WI38 (cell line): ENCODE measurements at regions not wholly inside any gene's neighbourhood (a gene's known extent, or its start where the extent isn't known, plus 50 kb on each side); places are given as distances from the start of the nearest gene placed in this dataset.

Source experiments
- H3K4me3 ChIP-seq: 2 replicates; pipeline ENCODE4 v1.5.1; 2011; ENCODE audit warnings: low read depth, mild to moderate bottlenecking, control low read depth, low read length
- TF ChIP-seq, protein P1 (sequence below): IDR thresholded peaks from 2 replicates; pipeline ENCODE4 v1.5.1; 2012; ENCODE audit warnings: low read depth, mild to moderate bottlenecking, control low read depth, low read length

DNA sequence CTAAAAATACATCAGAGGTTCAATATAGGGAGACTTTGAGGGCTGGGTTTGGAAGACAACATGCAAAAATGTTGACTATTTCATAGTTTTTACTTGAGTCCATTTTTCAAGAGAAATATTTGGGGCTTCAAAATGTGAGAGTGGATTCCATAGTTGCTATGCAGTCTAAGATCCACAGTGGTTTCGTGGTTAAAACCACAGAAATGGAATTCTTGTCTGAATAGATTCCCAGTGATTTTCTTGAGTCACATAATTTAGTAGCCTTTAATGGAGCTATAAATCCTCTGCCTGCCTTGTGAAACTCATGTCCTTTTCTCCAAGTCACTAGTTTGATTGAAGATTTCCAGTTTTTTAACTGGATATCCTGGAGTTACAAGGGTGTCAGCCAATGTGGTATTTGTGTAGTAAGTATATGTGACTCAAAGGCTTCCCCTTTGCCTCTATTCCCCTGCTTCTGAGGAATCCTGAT, 94.7 kb upstream of the RBMS3 start:
- TF ChIP-seq, protein P1, sequence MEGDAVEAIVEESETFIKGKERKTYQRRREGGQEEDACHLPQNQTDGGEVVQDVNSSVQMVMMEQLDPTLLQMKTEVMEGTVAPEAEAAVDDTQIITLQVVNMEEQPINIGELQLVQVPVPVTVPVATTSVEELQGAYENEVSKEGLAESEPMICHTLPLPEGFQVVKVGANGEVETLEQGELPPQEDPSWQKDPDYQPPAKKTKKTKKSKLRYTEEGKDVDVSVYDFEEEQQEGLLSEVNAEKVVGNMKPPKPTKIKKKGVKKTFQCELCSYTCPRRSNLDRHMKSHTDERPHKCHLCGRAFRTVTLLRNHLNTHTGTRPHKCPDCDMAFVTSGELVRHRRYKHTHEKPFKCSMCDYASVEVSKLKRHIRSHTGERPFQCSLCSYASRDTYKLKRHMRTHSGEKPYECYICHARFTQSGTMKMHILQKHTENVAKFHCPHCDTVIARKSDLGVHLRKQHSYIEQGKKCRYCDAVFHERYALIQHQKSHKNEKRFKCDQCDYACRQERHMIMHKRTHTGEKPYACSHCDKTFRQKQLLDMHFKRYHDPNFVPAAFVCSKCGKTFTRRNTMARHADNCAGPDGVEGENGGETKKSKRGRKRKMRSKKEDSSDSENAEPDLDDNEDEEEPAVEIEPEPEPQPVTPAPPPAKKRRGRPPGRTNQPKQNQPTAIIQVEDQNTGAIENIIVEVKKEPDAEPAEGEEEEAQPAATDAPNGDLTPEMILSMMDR: no peak
- no peak overlapping the region for H3K4me3 ChIP-seq

DNA sequence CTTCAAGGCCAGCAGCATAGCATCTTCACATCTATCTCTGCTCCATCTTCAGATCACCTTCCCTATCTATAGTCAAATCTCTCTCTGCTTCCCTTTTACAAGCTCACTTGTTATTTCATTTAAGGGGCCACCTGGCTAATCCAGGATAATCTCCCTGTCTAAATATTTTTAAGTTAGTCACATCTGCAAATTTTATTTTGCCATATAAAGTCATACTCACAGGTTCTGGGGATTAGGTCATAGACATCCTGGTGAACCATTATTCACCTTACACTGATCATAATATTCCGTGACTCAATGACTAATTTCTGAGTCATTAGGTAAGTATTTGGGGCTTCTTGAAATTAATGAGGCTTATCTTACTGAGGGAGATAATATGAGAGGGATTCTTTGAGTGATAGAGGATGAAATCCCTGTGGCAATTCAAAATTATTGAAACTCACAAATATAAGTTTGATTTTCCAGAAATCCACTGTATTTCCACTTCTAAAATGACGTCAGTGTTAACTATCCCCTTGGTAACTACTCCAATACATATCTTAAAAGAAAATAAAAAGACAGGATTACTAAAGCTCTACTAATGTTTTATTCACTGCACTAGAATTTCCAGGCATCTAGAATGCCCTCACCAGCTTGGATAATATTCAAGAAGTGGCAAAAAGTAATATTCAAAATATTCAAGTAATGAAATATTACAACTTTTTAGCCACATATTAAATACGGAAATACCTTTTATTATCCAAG, 93.7 kb upstream of the RBMS3 start:
- TF ChIP-seq, protein P1: no peak
- no peak overlapping the region for H3K4me3 ChIP-seq

DNA sequence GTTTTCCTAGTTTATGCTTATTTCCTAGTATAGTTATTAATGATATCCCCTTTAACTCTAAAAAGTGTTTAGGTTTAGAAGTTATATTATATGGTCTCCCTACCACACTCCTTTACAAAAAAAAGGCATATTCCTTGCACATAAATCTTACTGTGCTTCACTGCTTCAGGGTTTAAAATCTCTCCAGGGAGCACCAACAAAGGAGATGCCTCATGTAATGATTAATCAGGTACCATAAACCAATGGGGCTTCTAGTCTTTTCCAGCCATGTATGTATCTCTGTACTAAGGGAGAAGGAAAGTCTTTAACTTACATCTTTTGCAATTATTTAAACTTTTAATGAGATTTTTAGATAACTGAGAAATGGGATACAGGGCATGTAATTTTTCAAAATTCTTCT, 91.5 kb upstream of the RBMS3 start:
- TF ChIP-seq, protein P1: no peak
- H3K4me3 ChIP-seq: no peak overlapping the region

DNA sequence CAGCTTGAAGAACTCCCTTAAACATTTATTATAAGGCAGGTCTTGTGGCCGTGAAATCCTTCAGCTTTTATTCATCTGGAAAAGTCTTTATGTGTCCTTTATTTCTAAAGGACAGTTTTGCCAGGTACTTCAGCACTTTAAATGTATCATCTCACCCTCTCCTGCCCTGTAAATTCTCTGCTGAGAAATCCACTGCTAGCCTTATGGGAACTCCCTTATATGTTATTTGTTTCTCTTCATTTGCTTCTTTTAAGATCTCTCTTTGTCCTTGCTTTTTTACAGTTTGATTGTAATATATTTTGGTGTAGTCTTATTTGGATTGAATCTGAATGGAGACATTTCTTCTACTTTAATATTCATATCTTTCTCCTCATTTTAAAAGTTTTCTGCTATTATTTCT, 86.7 kb upstream of the RBMS3 start:
- TF ChIP-seq, protein P1: no peak
- H3K4me3 ChIP-seq: no peak overlapping the region

DNA sequence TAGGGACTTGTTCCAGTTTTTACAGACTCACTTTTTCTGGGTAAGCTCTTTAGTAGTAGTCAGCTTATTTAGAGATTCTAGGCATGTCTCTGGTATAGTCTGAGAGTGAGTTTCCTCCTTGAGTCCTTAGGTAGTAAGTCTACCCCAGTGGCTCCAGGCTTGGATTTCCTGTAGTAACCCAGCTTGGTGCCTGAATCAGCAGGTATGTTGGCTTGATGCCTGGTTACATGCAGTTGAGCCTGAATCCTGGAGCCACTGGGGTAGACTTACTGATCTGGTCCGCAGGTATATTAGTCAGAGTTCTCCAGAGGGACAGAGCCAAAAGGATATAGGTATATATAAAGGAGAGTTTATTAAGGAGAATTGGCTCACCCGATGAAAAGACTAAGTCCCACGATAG, 85.8 kb upstream of the RBMS3 start:
- TF ChIP-seq, protein P1: no peak
- no peak overlapping the region for H3K4me3 ChIP-seq

DNA sequence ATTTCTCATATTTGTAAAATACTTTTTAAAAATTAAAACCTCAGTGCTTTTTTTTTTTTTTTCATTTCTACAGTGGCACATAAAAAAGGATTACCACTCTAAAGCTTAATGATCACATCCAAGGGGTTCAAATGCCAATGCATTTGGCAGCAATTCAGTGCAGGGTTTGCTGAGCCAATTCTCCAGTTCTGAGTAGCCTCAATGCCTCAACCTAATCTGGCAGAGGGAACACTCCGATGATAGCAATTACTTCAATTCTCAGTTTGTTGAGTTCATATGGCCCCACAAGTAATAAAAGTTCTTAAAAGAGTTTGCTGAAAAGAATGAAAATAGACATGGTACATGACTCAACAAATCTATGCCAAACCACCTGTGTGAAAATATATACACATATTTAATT, 79.3 kb upstream of the RBMS3 start:
- no peak overlapping the region for H3K4me3 ChIP-seq
- TF ChIP-seq, protein P1: no peak

DNA sequence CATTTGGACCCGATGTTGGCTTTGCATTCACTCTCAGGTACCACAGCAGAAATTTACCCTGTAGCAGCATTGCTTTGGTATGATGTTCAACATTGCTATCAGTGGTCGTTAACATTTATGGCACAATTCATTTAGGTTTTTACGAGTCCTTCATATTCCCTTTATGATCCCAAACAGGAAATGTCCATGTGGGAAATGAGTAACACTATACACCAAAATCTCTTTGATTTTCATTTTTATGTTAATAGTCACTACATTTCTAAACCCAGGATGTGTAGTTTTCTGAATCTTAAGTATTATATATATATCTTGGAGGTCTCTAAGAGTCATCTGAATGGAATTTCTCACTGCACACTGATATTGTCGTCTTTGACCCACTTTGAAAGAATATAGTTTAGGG, 78.5 kb upstream of the RBMS3 start:
- no peak overlapping the region for H3K4me3 ChIP-seq
- TF ChIP-seq, protein P1: no peak
